22Rv1 (cell line): ENCODE measurements at regions not wholly inside any gene's neighbourhood (a gene's known extent, or its start where the extent isn't known, plus 50 kb on each side); places are given as distances from the start of the nearest gene placed in this dataset.

Experiments used
- ZFX ChIP-seq: fragments of 450-650 bp; IDR thresholded peaks from 2 replicates; pipeline ENCODE4 v1.6.1; 2017; ENCODE audit warnings: antibody characterized with exemption, borderline replicate concordance
- TF ChIP-seq, protein P1 (sequence below): fragments of 450-650 bp; IDR thresholded peaks from 2 replicates; pipeline ENCODE4 v1.5.1; 2017; ENCODE audit warnings: mild to moderate bottlenecking

DNA sequence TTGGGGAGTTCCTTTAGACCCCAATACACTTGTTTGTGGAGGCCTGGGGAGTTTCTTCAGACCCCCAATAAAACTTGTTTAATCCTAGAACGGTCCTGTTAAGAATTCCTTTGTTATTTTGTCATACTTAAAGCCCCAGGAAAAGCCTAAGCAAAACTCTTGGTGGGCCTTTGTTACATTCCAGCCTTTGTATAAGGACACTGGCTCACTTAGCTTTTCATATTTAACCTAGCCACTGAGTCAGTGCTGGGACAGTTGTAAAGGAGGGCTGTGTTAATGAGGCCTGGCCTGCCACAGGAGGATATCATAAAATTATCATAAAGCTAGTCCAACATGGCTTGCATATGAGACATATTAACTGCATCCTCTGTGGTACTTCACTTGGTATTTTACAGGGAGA is 760.1 kb downstream of the ZNF385D start:
- TF ChIP-seq, protein P1, sequence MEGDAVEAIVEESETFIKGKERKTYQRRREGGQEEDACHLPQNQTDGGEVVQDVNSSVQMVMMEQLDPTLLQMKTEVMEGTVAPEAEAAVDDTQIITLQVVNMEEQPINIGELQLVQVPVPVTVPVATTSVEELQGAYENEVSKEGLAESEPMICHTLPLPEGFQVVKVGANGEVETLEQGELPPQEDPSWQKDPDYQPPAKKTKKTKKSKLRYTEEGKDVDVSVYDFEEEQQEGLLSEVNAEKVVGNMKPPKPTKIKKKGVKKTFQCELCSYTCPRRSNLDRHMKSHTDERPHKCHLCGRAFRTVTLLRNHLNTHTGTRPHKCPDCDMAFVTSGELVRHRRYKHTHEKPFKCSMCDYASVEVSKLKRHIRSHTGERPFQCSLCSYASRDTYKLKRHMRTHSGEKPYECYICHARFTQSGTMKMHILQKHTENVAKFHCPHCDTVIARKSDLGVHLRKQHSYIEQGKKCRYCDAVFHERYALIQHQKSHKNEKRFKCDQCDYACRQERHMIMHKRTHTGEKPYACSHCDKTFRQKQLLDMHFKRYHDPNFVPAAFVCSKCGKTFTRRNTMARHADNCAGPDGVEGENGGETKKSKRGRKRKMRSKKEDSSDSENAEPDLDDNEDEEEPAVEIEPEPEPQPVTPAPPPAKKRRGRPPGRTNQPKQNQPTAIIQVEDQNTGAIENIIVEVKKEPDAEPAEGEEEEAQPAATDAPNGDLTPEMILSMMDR = no peak
- no peak for TF ChIP-seq ZFX
